Liver (tissue), 3 donors: ENCODE measurements at regions not wholly inside any gene's neighbourhood (a gene's known extent, or its start where the extent isn't known, plus 50 kb on each side); places are given as distances from the start of the nearest gene placed in this dataset.
"Not testable (repeated sequence)": the region's sequence is repeated elsewhere in the genome, so short reads cannot be mapped to it uniquely, and the experiment has no call there.

Experiments used
- EGR1 ChIP-seq, 2 donors: IDR thresholded peaks; 2 replicates each; pipeline ENCODE4 v1.6.1; 2016 to 2018; ENCODE audit warnings: antibody characterized with exemption in 2 of 2, low read depth in 2 of 2
- FOXA1 ChIP-seq: IDR thresholded peaks from 2 replicates; pipeline ENCODE4 v1.6.1; 2016; ENCODE audit warnings: antibody characterized with exemption
- GABPA ChIP-seq, 2 donors: IDR thresholded peaks in 1 of 2; conservative IDR thresholded peaks in 1 of 2; 2 replicates each; pipeline ENCODE4 v1.6.1; 2016; ENCODE audit warnings: antibody characterized with exemption in 2 of 2, mild to moderate bottlenecking in 1 of 2, moderate library complexity in 1 of 2
- JUND ChIP-seq, 2 donors: IDR thresholded peaks; 2 replicates each; pipeline ENCODE4 v1.6.1; 2016; ENCODE audit warnings: antibody characterized with exemption in 2 of 2
- NR2F2 ChIP-seq: IDR thresholded peaks from 2 replicates; pipeline ENCODE4 v1.6.1; 2016; ENCODE audit warnings: antibody characterized with exemption
- RAD21 ChIP-seq, 2 donors: IDR thresholded peaks; 2 replicates each; pipeline ENCODE4 v1.6.1; 2016; ENCODE audit warnings: antibody characterized with exemption in 2 of 2, mild to moderate bottlenecking in 2 of 2
- REST ChIP-seq: IDR thresholded peaks from 2 replicates; pipeline ENCODE4 v1.6.1; 2016; ENCODE audit warnings: antibody characterized with exemption, mild to moderate bottlenecking
- SP1 ChIP-seq: IDR thresholded peaks from 2 replicates; pipeline ENCODE4 v1.6.1; 2018; ENCODE audit warnings: antibody characterized with exemption, mild to moderate bottlenecking
- YY1 ChIP-seq: IDR thresholded peaks from 2 replicates; pipeline ENCODE4 v1.6.1; 2016; ENCODE audit warnings: antibody characterized with exemption, mild to moderate bottlenecking
- TF ChIP-seq, protein P1 (sequence below): IDR thresholded peaks from 2 replicates; pipeline ENCODE4 v1.6.1; 2016; ENCODE audit warnings: antibody characterized with exemption
- TF ChIP-seq, protein P2 (sequence below): fragments of 150-350 bp; IDR thresholded peaks from 2 replicates; pipeline ENCODE4 v1.5.1; 2017; ENCODE audit warnings: improper control_type of control experiment, low read depth, low read length; ENCODE audit not compliant: missing input control
- donor health status: healthy.
- donor health status: healthy.

GRCh38 chr15:31715208-31715607 lies 315.1 kb upstream of the CHRNA7 start:
- TF ChIP-seq GABPA (IDR thresholded peaks at IDR 0.05 in 1 of 2, conservative IDR thresholded peaks at IDR 0.05 in 1 of 2); REST; SP1; NR2F2; EGR1 (IDR thresholded peaks at IDR 0.05; ENCODE audit: low read depth in 2 of 2); JUND (IDR thresholded peaks at IDR 0.05); YY1; RAD21 (IDR thresholded peaks at IDR 0.05); FOXA1: not testable (repeated sequence)
- TF ChIP-seq, protein P1, sequence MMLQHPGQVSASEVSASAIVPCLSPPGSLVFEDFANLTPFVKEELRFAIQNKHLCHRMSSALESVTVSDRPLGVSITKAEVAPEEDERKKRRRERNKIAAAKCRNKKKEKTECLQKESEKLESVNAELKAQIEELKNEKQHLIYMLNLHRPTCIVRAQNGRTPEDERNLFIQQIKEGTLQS: not testable (repeated sequence)
- TF ChIP-seq, protein P2, sequence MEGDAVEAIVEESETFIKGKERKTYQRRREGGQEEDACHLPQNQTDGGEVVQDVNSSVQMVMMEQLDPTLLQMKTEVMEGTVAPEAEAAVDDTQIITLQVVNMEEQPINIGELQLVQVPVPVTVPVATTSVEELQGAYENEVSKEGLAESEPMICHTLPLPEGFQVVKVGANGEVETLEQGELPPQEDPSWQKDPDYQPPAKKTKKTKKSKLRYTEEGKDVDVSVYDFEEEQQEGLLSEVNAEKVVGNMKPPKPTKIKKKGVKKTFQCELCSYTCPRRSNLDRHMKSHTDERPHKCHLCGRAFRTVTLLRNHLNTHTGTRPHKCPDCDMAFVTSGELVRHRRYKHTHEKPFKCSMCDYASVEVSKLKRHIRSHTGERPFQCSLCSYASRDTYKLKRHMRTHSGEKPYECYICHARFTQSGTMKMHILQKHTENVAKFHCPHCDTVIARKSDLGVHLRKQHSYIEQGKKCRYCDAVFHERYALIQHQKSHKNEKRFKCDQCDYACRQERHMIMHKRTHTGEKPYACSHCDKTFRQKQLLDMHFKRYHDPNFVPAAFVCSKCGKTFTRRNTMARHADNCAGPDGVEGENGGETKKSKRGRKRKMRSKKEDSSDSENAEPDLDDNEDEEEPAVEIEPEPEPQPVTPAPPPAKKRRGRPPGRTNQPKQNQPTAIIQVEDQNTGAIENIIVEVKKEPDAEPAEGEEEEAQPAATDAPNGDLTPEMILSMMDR: not testable (repeated sequence)
